ENCODE measurements at regions not wholly inside any gene's neighbourhood (a gene's known extent, or its start where the extent isn't known, plus 50 kb on each side); places are given as distances from the start of the nearest gene placed in this dataset.

- DNase-seq: no peak
These were observed 69.8 kb upstream of the PROK2 start for GRCh38 chr3:71854706-71855105.

DNA sequence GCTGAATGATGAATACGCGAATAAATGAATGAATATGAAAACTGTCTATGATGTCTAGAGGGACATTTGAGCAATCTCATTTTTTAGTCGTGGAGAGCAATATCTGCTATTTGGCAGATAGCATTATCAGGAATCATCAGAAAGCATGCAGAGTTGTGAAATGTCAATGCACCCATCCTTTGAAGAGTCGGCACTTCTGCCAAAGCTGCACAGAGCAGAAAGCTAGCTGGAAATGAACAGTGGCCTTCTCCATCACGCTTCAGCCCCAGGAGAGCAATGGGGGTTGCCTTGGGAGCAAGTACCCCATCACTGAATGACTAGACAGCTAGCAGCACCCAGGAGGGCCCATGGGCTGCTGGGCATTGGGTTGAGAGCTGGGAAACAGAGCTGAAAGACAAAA is 69.1 kb upstream of the PROK2 start:
- DNase-seq: no peak

DNA sequence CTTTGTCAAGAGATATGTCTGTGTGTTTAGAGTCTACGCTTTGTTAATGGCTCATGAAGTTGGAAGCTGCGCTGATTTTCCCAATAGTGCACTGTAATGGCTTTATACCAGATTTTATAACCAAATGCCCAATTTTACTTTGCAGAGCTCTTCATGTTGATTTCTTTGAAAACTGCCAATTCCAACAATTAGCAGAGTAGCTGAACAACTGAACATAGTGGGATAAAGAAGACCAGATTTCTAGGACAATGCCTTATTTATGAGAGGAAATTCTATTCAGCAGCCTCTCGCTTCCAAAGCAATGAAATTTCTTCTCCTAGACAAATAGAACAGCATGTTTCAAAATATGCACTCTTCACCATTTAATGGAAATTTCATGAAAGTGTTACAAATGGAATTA is 66.9 kb upstream of the PROK2 start:
- no peak for DNase-seq

- no peak for DNase-seq
These were observed 65.7 kb upstream of the PROK2 start for GRCh38 chr3:71850654-71851053.

DNA sequence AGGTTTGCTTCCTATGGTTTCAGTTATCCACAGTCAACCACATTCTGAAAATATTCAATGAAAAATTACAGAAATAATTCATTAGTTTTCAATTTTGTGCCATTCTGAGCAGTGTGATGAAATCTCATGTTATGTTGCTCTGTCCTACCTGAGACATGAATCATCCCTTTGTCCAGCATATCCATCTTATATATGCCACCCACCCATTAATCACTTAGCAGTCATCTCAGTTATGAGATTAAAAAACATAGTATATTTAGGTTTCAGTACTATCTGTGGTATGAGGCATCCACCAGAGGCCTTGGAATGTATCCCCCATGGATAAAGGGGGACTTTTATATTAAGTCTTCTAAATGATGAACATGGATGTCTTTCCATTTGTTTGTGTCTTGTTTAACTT is 64.7 kb upstream of the PROK2 start:
- no peak for DNase-seq

DNA sequence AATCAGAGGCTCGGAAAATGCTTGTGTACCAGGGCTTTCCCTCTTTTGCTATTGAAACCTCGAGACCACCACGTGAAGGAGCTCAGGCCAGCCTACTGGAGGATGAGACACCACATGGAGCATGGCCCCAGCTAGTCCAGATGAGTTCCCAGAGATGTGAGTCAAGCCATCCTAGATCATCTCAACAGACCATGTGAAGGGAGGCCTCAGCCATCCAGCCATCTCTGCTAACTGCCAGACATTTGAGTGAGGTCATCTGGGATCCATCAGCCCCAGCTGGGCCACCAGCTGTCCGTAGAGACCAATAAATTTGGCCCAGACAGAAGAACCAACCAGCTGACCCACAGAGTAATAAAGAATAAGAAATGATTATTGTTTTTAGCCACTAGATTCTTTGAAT is 62.8 kb upstream of the PROK2 start:
- no peak for DNase-seq

DNA sequence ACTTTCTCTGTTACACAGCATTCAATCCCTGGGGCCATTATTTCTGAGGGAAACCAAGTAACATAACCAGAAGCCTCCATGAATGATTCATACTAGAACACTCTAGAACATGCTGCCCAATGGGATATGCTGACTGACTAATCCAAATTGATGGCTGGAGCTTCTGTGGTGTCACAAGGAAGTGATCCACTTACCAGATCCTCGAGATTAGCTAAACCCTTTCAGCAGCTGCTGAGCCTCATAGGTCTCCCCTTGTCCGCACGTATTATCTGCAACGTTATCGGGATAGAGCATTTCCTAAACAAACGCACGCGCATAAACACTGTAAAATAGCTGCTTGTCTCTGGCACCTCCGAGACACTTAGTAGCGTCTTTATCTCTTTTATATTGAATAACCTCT is 61.2 kb upstream of the PROK2 start:
- no peak for DNase-seq

- DNase-seq: no peak
These were observed 58.1 kb upstream of the PROK2 start for GRCh38 chr3:71843071-71843470.

DNA sequence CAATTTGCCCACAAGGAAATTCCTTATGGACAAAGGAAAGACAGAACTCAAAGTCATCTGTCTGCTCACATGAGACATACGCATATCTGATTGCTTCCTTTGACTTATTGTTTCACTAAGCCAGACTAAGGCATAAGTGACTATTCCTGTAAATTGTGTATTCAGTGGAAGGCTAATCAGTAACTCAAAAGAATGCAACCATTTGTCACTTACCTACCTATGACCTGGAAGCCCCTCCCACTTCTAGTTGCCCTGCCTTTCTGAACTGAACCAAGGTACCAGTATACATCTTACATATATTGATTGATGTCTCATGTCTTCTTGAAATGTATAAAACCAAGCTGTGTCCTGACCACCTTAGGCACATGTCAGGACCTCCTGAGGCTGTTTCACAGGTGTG is 53.5 kb upstream of the PROK2 start:
- DNase-seq: no peak

Data from muscle of back (tissue), 3 donors.